ENCODE measurements at regions not wholly inside any gene's neighbourhood (a gene's known extent, or its start where the extent isn't known, plus 50 kb on each side); places are given as distances from the start of the nearest gene placed in this dataset.
A peak's percentile ranks its signal among the peaks of the same experiment; 100 is the strongest.

- TF ChIP-seq, protein P1, sequence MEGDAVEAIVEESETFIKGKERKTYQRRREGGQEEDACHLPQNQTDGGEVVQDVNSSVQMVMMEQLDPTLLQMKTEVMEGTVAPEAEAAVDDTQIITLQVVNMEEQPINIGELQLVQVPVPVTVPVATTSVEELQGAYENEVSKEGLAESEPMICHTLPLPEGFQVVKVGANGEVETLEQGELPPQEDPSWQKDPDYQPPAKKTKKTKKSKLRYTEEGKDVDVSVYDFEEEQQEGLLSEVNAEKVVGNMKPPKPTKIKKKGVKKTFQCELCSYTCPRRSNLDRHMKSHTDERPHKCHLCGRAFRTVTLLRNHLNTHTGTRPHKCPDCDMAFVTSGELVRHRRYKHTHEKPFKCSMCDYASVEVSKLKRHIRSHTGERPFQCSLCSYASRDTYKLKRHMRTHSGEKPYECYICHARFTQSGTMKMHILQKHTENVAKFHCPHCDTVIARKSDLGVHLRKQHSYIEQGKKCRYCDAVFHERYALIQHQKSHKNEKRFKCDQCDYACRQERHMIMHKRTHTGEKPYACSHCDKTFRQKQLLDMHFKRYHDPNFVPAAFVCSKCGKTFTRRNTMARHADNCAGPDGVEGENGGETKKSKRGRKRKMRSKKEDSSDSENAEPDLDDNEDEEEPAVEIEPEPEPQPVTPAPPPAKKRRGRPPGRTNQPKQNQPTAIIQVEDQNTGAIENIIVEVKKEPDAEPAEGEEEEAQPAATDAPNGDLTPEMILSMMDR (conservative IDR thresholded peaks at IDR 0.05; ENCODE audit: low read length) = no peak
- H2AFZ ChIP-seq (ENCODE audit: low read length) = no peak overlapping the region
- H3K27ac ChIP-seq (ENCODE audit: low read depth, low read length, poor library complexity, severe bottlenecking) = no peak overlapping the region
- BruUV-seq (replicated peaks) = no TSS peak
- no peak overlapping the region for H3K4me3 ChIP-seq (ENCODE audit: low read depth, low read length, poor library complexity, severe bottlenecking)
- H3K4me1 ChIP-seq (ENCODE audit: insufficient read depth, low read length, poor library complexity, severe bottlenecking) = no peaks in the 10 kb centered on the region
- intact Hi-C loops (cut with micrococcal nuclease; ENCODE audit: unreplicated experiment) = no loop called here
- no peaks in the 10 kb centered on the region for H3K9me3 ChIP-seq (ENCODE audit: low read length)
- no peaks in the 10 kb centered on the region for H4K20me1 ChIP-seq (ENCODE audit: insufficient read depth, low read length)
- CTCF ChIA-PET (ENCODE audit: unreplicated experiment) = no interaction called here
- H3K79me2 ChIP-seq (ENCODE audit: insufficient read depth, low read depth, low read length) = no peaks in the 10 kb centered on the region
- no peaks in the 10 kb centered on the region for H3K36me3 ChIP-seq (ENCODE audit: insufficient read depth, low read length)
- H3K4me2 ChIP-seq (ENCODE audit: low read length) = no peak overlapping the region
- H3K9me2 ChIP-seq (ENCODE audit: insufficient read depth, low read length) = no peaks in the 10 kb centered on the region
- no peak for DNase-seq (ENCODE audit: low spot score)
- POLR2A ChIA-PET = interaction anchor here (2.7 kb wide), 1 partner anchor 10 kb away, joined by 9 read pairs; no protein-coding TSS in a partner anchor
Observed at GRCh38 chr6:149203509-149203908, 114.0 kb upstream of the TAB2 start.

GRCh38 chr6:149208134-149208601 lies 109.3 kb upstream of the TAB2 start:
- Histone ChIP-seq H3K9me2 (ENCODE audit: insufficient read depth, low read length) (no peaks in the 10 kb centered on the region), H4K20me1 (ENCODE audit: insufficient read depth, low read length) (no peaks in the 10 kb centered on the region), H3K9me3 (ENCODE audit: low read length) (no peaks in the 10 kb centered on the region), H3K4me2 (ENCODE audit: low read length) (no peak overlapping the region), H2AFZ (ENCODE audit: low read length) (no peak overlapping the region), H3K27ac (ENCODE audit: low read depth, low read length, poor library complexity, severe bottlenecking) (no peak overlapping the region), H3K4me3 (ENCODE audit: low read depth, low read length, poor library complexity, severe bottlenecking) (no peak overlapping the region), H3K4me1 (ENCODE audit: insufficient read depth, low read length, poor library complexity, severe bottlenecking) (peaks cover 10% of the 10 kb centered on the region), H3K36me3 (ENCODE audit: insufficient read depth, low read length) (no peaks in the 10 kb centered on the region), H3K79me2 (ENCODE audit: insufficient read depth, low read depth, low read length) (no peaks in the 10 kb centered on the region)
- no peak for TF ChIP-seq EZH2phosphoT487 (IDR thresholded peaks at IDR 0.05; ENCODE audit: borderline replicate concordance, low read depth, low read length)
- TF ChIP-seq, protein P1 (conservative IDR thresholded peaks at IDR 0.05; ENCODE audit: low read length) = no peak
- POLR2A ChIA-PET = no interaction called here
- no peak for DNase-seq (ENCODE audit: low spot score)
- intact Hi-C loops (cut with micrococcal nuclease; ENCODE audit: unreplicated experiment) = no loop called here
- CTCF ChIA-PET (ENCODE audit: unreplicated experiment) = no interaction called here
- BruUV-seq (replicated peaks) = no TSS peak

DNA sequence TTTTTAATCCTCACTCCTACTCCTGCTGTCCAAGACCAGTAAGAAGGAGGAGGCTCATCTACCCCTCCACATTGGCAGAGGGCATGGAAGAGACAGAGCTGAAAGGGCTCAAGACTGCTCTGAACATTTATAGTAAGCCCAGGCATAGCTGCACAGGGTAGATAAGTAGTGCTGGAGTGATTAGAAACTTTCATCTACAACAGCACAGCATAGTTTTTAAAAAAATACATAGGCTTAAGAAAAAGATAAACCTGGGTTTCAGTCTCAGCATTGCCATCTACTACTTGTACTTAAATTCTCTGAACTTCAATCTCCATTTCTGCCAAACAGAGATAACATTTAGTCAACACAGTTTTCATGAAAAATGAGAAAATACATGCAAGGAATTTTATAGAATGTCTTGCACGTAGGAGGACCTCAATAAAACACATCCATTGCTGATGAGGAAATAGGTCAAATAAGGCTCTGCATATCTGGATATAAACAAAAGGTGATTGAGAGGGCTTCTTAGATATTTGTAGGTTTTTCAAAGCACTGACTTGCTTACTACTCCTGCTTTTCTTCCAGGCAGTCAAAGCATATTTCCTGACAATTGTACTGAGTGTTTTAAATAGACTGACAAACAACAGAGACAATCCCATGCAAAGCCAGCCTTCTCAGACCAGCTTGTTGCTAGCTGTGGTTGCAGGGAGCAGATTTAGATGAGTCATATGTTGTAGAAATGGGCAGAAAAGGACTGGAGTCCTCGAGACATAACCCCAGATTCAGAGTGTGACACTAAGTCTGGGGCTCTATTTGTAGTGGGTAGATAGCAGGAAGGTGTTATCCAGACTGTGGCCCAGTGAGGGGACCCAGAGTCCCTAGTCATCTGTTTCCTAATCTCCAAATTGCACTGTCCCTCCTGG lies 107.4 kb upstream of the TAB2 start:
- H3K79me2 ChIP-seq (ENCODE audit: insufficient read depth, low read depth, low read length) = no peaks in the 10 kb centered on the region
- no peak overlapping the region for H3K4me3 ChIP-seq (ENCODE audit: low read depth, low read length, poor library complexity, severe bottlenecking)
- no peak overlapping the region for H3K4me2 ChIP-seq (ENCODE audit: low read length)
- no peaks in the 10 kb centered on the region for H3K36me3 ChIP-seq (ENCODE audit: insufficient read depth, low read length)
- intact Hi-C loops (cut with micrococcal nuclease; ENCODE audit: unreplicated experiment) = no loop called here
- no peaks in the 10 kb centered on the region for H3K9me3 ChIP-seq (ENCODE audit: low read length)
- TF ChIP-seq, protein P1 (conservative IDR thresholded peaks at IDR 0.05; ENCODE audit: low read length) = no peak
- TF ChIP-seq EZH2phosphoT487 (IDR thresholded peaks at IDR 0.05; ENCODE audit: borderline replicate concordance, low read depth, low read length) = no peak
- ChIA-PET CTCF (ENCODE audit: unreplicated experiment) (no interaction called here), POLR2A (interaction anchor here (1.1 kb wide), 2 partner anchors 13 to 335 kb away, joined by 3 to 4 read pairs; no protein-coding TSS in a partner anchor)
- H3K9me2 ChIP-seq (ENCODE audit: insufficient read depth, low read length) = no peaks in the 10 kb centered on the region
- H3K4me1 ChIP-seq (ENCODE audit: insufficient read depth, low read length, poor library complexity, severe bottlenecking) = peaks cover 10% of the 10 kb centered on the region
- no peak for DNase-seq (ENCODE audit: low spot score)
- no peak overlapping the region for H3K27ac ChIP-seq (ENCODE audit: low read depth, low read length, poor library complexity, severe bottlenecking)
- BruUV-seq (replicated peaks) = no TSS peak
- peak overlapping the region; percentile 57; the same call in 1 of the 2 replicates for H2AFZ ChIP-seq (ENCODE audit: low read length)
- H4K20me1 ChIP-seq (ENCODE audit: insufficient read depth, low read length) = no peaks in the 10 kb centered on the region

Measured in OCI-LY7 (cell line).